Liver (tissue), 7 donors: ENCODE measurements at regions not wholly inside any gene's neighbourhood (a gene's known extent, or its start where the extent isn't known, plus 50 kb on each side); places are given as distances from the start of the nearest gene placed in this dataset.

Experiments used
- DNase-seq: peaks from one replicate; pipeline ENCODE4 v3.0.0-alpha.2; 2017; ENCODE audit warnings: low spot score
- H3K27ac ChIP-seq, 2 donors: one replicate each; pipeline ENCODE4 v1.7.0; 2013; ENCODE audit warnings: inconsistent platforms in 2 of 2, low read length in 2 of 2, control low read depth in 1 of 2, low read depth in 1 of 2, mild to moderate bottlenecking in 1 of 2
- H3K27me3 ChIP-seq, 4 donors: one replicate each; pipeline versions ENCODE4 v1.6.1 to v1.7.0; 2013; ENCODE audit warnings: low read length in 3 of 4, inconsistent platforms in 1 of 4, mild to moderate bottlenecking in 1 of 4, moderate library complexity in 1 of 4; ENCODE audit not compliant: control insufficient read depth in 4 of 4, insufficient read depth in 4 of 4
- H3K36me3 ChIP-seq, 4 donors: one replicate each; pipeline versions ENCODE4 v1.6.1 to v1.7.0; 2013; ENCODE audit warnings: low read length in 3 of 4, mild to moderate bottlenecking in 3 of 4, low read depth in 1 of 4, moderate library complexity in 1 of 4; ENCODE audit not compliant: control insufficient read depth in 4 of 4, insufficient read depth in 3 of 4
- H3K4me1 ChIP-seq, 4 donors: one replicate each; pipeline versions ENCODE4 v1.6.1 to v1.7.0; 2013; ENCODE audit warnings: low read length in 3 of 4, mild to moderate bottlenecking in 3 of 4, moderate library complexity in 1 of 4; ENCODE audit not compliant: control insufficient read depth in 4 of 4, insufficient read depth in 4 of 4
- H3K4me3 ChIP-seq, 3 donors: one replicate each; pipeline versions ENCODE4 v1.6.1 to v1.7.0; 2013; ENCODE audit warnings: low read length in 3 of 3, control low read depth in 1 of 3, low read depth in 1 of 3, mild to moderate bottlenecking in 1 of 3
- H3K9ac ChIP-seq, 2 donors: one replicate each; pipeline ENCODE4 v1.7.0; 2013; ENCODE audit warnings: low read length in 2 of 2, mild to moderate bottlenecking in 2 of 2, moderate library complexity in 2 of 2, control low read depth in 1 of 2, low read depth in 1 of 2
- H3K9me3 ChIP-seq, 4 donors: one replicate each; pipeline versions ENCODE4 v1.6.1 to v1.7.0; 2013; ENCODE audit warnings: low read length in 3 of 4; ENCODE audit not compliant: control insufficient read depth in 4 of 4
- ATF3 ChIP-seq: IDR thresholded peaks from 2 replicates; pipeline ENCODE4 v1.6.1; 2016; ENCODE audit warnings: antibody characterized with exemption
- FOXA1 ChIP-seq: IDR thresholded peaks from 2 replicates; pipeline ENCODE4 v1.6.1; 2016; ENCODE audit warnings: antibody characterized with exemption
- FOXA2 ChIP-seq: IDR thresholded peaks from 2 replicates; pipeline ENCODE4 v1.6.1; 2016; ENCODE audit warnings: antibody characterized with exemption
- GABPA ChIP-seq, 2 donors: IDR thresholded peaks in 1 of 2; conservative IDR thresholded peaks in 1 of 2; 2 replicates each; pipeline ENCODE4 v1.6.1; 2016; ENCODE audit warnings: antibody characterized with exemption in 2 of 2, mild to moderate bottlenecking in 1 of 2, moderate library complexity in 1 of 2
- HNF4A ChIP-seq, 2 donors: conservative IDR thresholded peaks; 2 replicates each; pipeline ENCODE4 v1.6.1; 2016; ENCODE audit warnings: antibody characterized with exemption in 2 of 2, mild to moderate bottlenecking in 2 of 2
- HNF4G ChIP-seq: IDR thresholded peaks from 2 replicates; pipeline ENCODE4 v1.6.1; 2016; ENCODE audit warnings: antibody characterized with exemption
- JUND ChIP-seq, 2 donors: IDR thresholded peaks; 2 replicates each; pipeline ENCODE4 v1.6.1; 2016; ENCODE audit warnings: antibody characterized with exemption in 2 of 2
- MAX ChIP-seq: IDR thresholded peaks from 2 replicates; pipeline ENCODE4 v1.6.1; 2016; ENCODE audit warnings: antibody characterized with exemption
- NR2F2 ChIP-seq: IDR thresholded peaks from 2 replicates; pipeline ENCODE4 v1.6.1; 2016; ENCODE audit warnings: antibody characterized with exemption
- RAD21 ChIP-seq, 2 donors: IDR thresholded peaks; 2 replicates each; pipeline ENCODE4 v1.6.1; 2016; ENCODE audit warnings: antibody characterized with exemption in 2 of 2, mild to moderate bottlenecking in 2 of 2
- REST ChIP-seq: IDR thresholded peaks from 2 replicates; pipeline ENCODE4 v1.6.1; 2016; ENCODE audit warnings: antibody characterized with exemption, mild to moderate bottlenecking
- RXRA ChIP-seq, 2 donors: IDR thresholded peaks; 2 replicates each; pipeline ENCODE4 v1.6.1; 2017 to 2018; ENCODE audit warnings: antibody characterized with exemption in 2 of 2, mild to moderate bottlenecking in 1 of 2
- YY1 ChIP-seq: IDR thresholded peaks from 2 replicates; pipeline ENCODE4 v1.6.1; 2016; ENCODE audit warnings: antibody characterized with exemption, mild to moderate bottlenecking
- ZBTB33 ChIP-seq: IDR thresholded peaks from 2 replicates; pipeline ENCODE4 v1.6.1; 2016; ENCODE audit warnings: antibody characterized with exemption
- WGBS: extraction: QIAGEN DNeasy Blood & Tissue Kit; methylation state at CpG from one replicate; pipeline ENCODE4 v1.1.7; 2013; 5-methylcytosine and 5-hydroxymethylcytosine counted together
- donor health status: healthy.
- donor health status: healthy.
- donor health status: healthy.
- donor health status: healthy.

- TF ChIP-seq GABPA (IDR thresholded peaks at IDR 0.05 in 1 of 2, conservative IDR thresholded peaks at IDR 0.05 in 1 of 2): no peak
- no peak for TF ChIP-seq ZBTB33
- TF ChIP-seq ATF3: no peak
- no peak for TF ChIP-seq FOXA1
These were observed 181.2 kb upstream of the PPP3CA start (continued) for GRCh38 chr4:101528526-101528925.

- WGBS: 68% methylated on average over 2 of the region's 2 CpGs
These were observed 179.9 kb upstream of the PPP3CA start for GRCh38 chr4:101527188-101527587.

GRCh38 chr4:101515566-101515965 lies 168.2 kb upstream of the PPP3CA start:
- Histone ChIP-seq H3K36me3 (no peaks in the 10 kb centered on the region), H3K27me3 (peaks cover 0 to 2% (median 0%) of the 10 kb centered on the region in 4 donors), H3K9ac (no peak overlapping the region), H3K9me3 (no peaks in the 10 kb centered on the region), H3K27ac (no peak overlapping the region), H3K4me1 (no peaks in the 10 kb centered on the region), H3K4me3 (no peak overlapping the region)
- DNase-seq: no peak
- TF ChIP-seq RAD21 (IDR thresholded peaks at IDR 0.05) (no peak), FOXA2 (no peak), RXRA (IDR thresholded peaks at IDR 0.05) (no peak), MAX (no peak), HNF4A (conservative IDR thresholded peaks at IDR 0.05) (no peak), REST (no peak), NR2F2 (no peak), HNF4G (no peak), FOXA1 (no peak), GABPA (IDR thresholded peaks at IDR 0.05 in 1 of 2, conservative IDR thresholded peaks at IDR 0.05 in 1 of 2) (no peak), JUND (IDR thresholded peaks at IDR 0.05) (no peak), YY1 (no peak)

More at GRCh38 chr4:101527188-101527587, 179.9 kb upstream of the PPP3CA start:
- H3K27ac ChIP-seq: no peak overlapping the region
- H3K9me3 ChIP-seq: peaks cover 0 to 1% (median 0%) of the 10 kb centered on the region in 4 donors
- H3K4me1 ChIP-seq: no peaks in the 10 kb centered on the region
- H3K36me3 ChIP-seq: no peaks in the 10 kb centered on the region
- H3K27me3 ChIP-seq: no peaks in the 10 kb centered on the region
- no peak for TF ChIP-seq MAX
- TF ChIP-seq ATF3: no peak
- no peak for TF ChIP-seq JUND (IDR thresholded peaks at IDR 0.05)
- TF ChIP-seq REST: no peak
- TF ChIP-seq NR2F2: no peak
- no peak overlapping the region for H3K9ac ChIP-seq
- no peak for DNase-seq
- H3K4me3 ChIP-seq: no peak overlapping the region
